SK-N-SH (cell line): ENCODE measurements at regions not wholly inside any gene's neighbourhood (a gene's known extent, or its start where the extent isn't known, plus 50 kb on each side); places are given as distances from the start of the nearest gene placed in this dataset.

ENCODE experiments used
- CTCF ChIA-PET: fragments of 300-600, 350-600 bp; formaldehyde crosslinking; extraction: SDS; loops from one replicate; lab custom pipeline; 2021; lab: Yijun Ruan, JAX
- POLR2A ChIA-PET: fragments of 350-600 bp; sonication (Branson Sonifier 250); formaldehyde crosslinking; extraction: SDS; loops from one replicate; lab custom pipeline; 2020; ENCODE audit warnings: antibody characterized with exemption, inconsistent platforms; lab: Yijun Ruan, JAX
- DNase-seq: peaks from one replicate; pipeline ENCODE4 v3.0.0; 2012
- H2AFZ ChIP-seq: fragments of 200-600 bp; sonication (generic); 2 replicates; pipeline ENCODE4 v1.8.1; 2016; ENCODE audit warnings: antibody characterized with exemption, mild to moderate bottlenecking, low read depth
- H3F3A ChIP-seq: fragments of 200-600 bp; sonication (generic); replicated peaks from 2 replicates; pipeline ENCODE3; 2016; ENCODE audit warnings: antibody characterized with exemption, mild to moderate bottlenecking; ENCODE audit not compliant: insufficient read depth
- H3K27ac ChIP-seq, 2 experiments: fragments of 200-500 bp in 1 of 2; fragments of 200-600 bp in 1 of 2; sonication (Bioruptor generic) in 1 of 2; sonication (generic), shearing (Covaris generic) in 1 of 2; 2 replicates each; pipeline versions ENCODE4 v1.5.1 to v1.6.1; 2014 to 2016; ENCODE audit warnings: low read depth in 2 of 2, inconsistent platforms in 1 of 2, low read length in 1 of 2, mild to moderate bottlenecking in 1 of 2, mixed read lengths in 1 of 2
- H3K27me3 ChIP-seq: fragments of 200-600 bp; sonication (generic), shearing (Covaris generic); 2 replicates; pipeline ENCODE4 v1.6.1; 2016; ENCODE audit warnings: mixed run types; ENCODE audit not compliant: insufficient read depth
- H3K36me3 ChIP-seq, 2 experiments: fragments of 200-500 bp in 1 of 2; fragments of 200-600 bp in 1 of 2; sonication (Bioruptor generic) in 1 of 2; sonication (generic) in 1 of 2; replicated peaks in 1 of 2; 2 replicates each; pipeline versions ENCODE3 to v1.5.1; 2014 to 2016; ENCODE audit warnings: low read length in 1 of 2, mild to moderate bottlenecking in 1 of 2; ENCODE audit not compliant: insufficient read depth in 2 of 2, control insufficient read depth in 1 of 2
- H3K4me1 ChIP-seq, 2 experiments: fragments of 200-500 bp in 1 of 2; fragments of 200-600 bp in 1 of 2; sonication (Bioruptor generic) in 1 of 2; sonication (generic), shearing (Covaris generic) in 1 of 2; 2 replicates each; pipeline versions ENCODE4 v1.5.1 to v1.6.1; 2014 to 2016; ENCODE audit warnings: low read depth in 1 of 2, low read length in 1 of 2, mixed run types in 1 of 2; ENCODE audit not compliant: insufficient read depth in 2 of 2, control insufficient read depth in 1 of 2
- H3K4me2 ChIP-seq: fragments of 200-600 bp; sonication (generic), shearing (Covaris generic); 2 replicates; pipeline ENCODE4 v1.6.1; 2017; ENCODE audit warnings: mixed run types
- H3K4me3 ChIP-seq, 2 experiments: fragments of 200-500 bp in 1 of 2; fragments of 200-600 bp in 1 of 2; sonication (Bioruptor generic) in 1 of 2; sonication (generic), shearing (Covaris generic) in 1 of 2; 2 replicates each; pipeline versions ENCODE4 v1.5.1 to v1.8.1; 2014 to 2016; ENCODE audit warnings: low read depth in 2 of 2, inconsistent platforms in 1 of 2, low read length in 1 of 2, mild to moderate bottlenecking in 1 of 2, mixed read lengths in 1 of 2, moderate library complexity in 1 of 2
- H3K79me2 ChIP-seq: fragments of 200-600 bp; sonication (generic); 2 replicates; pipeline ENCODE4 v1.8.1; 2017; ENCODE audit warnings: mild to moderate bottlenecking; ENCODE audit not compliant: insufficient read depth
- H3K9ac ChIP-seq: fragments of 200-600 bp; sonication (generic); 2 replicates; pipeline ENCODE4 v1.6.1; 2017; ENCODE audit warnings: mixed run types
- H3K9me2 ChIP-seq: fragments of 200-600 bp; sonication (generic); 2 replicates; pipeline ENCODE4 v1.6.1; 2017; ENCODE audit warnings: mixed run types
- H3K9me3 ChIP-seq: fragments of 200-600 bp; sonication (generic); 2 replicates; pipeline ENCODE4 v1.6.1; 2017; ENCODE audit warnings: mixed run types, mild to moderate bottlenecking, moderate library complexity
- H4K20me1 ChIP-seq: fragments of 200-600 bp; sonication (generic); 2 replicates; pipeline ENCODE4 v1.6.1; 2017; ENCODE audit warnings: mild to moderate bottlenecking, mixed run types; ENCODE audit not compliant: insufficient read depth
- CHD2 ChIP-seq: fragments of 150-350 bp; IDR thresholded peaks from 2 replicates; pipeline ENCODE4 v1.6.1; 2018; ENCODE audit warnings: low read length; ENCODE audit not compliant: partially characterized antibody
- ELF1 ChIP-seq: IDR thresholded peaks from 2 replicates; pipeline ENCODE4 v1.4.0; 2012
- EP300 ChIP-seq, 2 experiments: IDR thresholded peaks; 2 replicates each; pipeline versions ENCODE4 v1.4.0 to v1.6.1; 2012; ENCODE audit warnings: borderline replicate concordance in 1 of 2, low read depth in 1 of 2, low read length in 1 of 2
- EZH2phosphoT487 ChIP-seq: fragments of 200-600 bp; sonication (generic); IDR thresholded peaks from 2 replicates; pipeline ENCODE4 v1.6.1; 2017; ENCODE audit warnings: low read depth, mixed run types, mild to moderate bottlenecking, antibody characterized with exemption, moderate library complexity, borderline replicate concordance
- GATA2 ChIP-seq: sonication (generic); formaldehyde crosslinking; IDR thresholded peaks from 2 replicates; pipeline ENCODE4 v1.5.0; 2020; ENCODE audit warnings: mild to moderate bottlenecking, missing genetic modification reagents
- IRF3 ChIP-seq: fragments of 150-350 bp; IDR thresholded peaks from 2 replicates; pipeline ENCODE4 v1.6.1; 2016; ENCODE audit warnings: mild to moderate bottlenecking, low read depth, low read length
- JUND ChIP-seq: IDR thresholded peaks from 2 replicates; pipeline ENCODE4 v1.4.0; 2012
- MEF2A ChIP-seq: IDR thresholded peaks from 2 replicates; pipeline ENCODE4 v1.4.0; 2012; ENCODE audit warnings: low read depth, borderline replicate concordance
- MXI1 ChIP-seq: IDR thresholded peaks from 2 replicates; pipeline ENCODE4 v1.6.1; 2012; ENCODE audit warnings: mild to moderate bottlenecking, low read depth, low read length, improper control_type of control experiment
- NRF1 ChIP-seq: IDR thresholded peaks from 2 replicates; pipeline ENCODE4 v1.6.1; 2012; ENCODE audit warnings: low read depth, mild to moderate bottlenecking, low read length
- POLR2AphosphoS5 ChIP-seq: IDR thresholded peaks from 2 replicates; pipeline ENCODE4 v1.6.1; 2012; ENCODE audit warnings: low read depth, low read length
- RFX5 ChIP-seq: IDR thresholded peaks from 2 replicates; pipeline ENCODE4 v1.6.1; 2012; ENCODE audit warnings: mild to moderate bottlenecking, improper control_type of control experiment, low read length
- RXRA ChIP-seq: IDR thresholded peaks from 2 replicates; pipeline ENCODE4 v1.4.0; 2012; ENCODE audit warnings: low read depth, mild to moderate bottlenecking, borderline replicate concordance
- SIN3A ChIP-seq: IDR thresholded peaks from 2 replicates; pipeline ENCODE4 v1.6.1; 2012; ENCODE audit warnings: low read depth, mild to moderate bottlenecking, low read length, moderate library complexity, borderline replicate concordance
- TAF1 ChIP-seq: IDR thresholded peaks from 2 replicates; pipeline ENCODE4 v1.6.1; 2012; ENCODE audit warnings: low read depth, mild to moderate bottlenecking, low read length, moderate library complexity, borderline replicate concordance
- USF2 ChIP-seq: fragments of 150-350 bp; IDR thresholded peaks from 2 replicates; pipeline ENCODE4 v1.6.1; 2017; ENCODE audit warnings: antibody characterized with exemption, low read length, low read depth, borderline replicate concordance
- WGBS: methylation state at CpG from one replicate; pipeline ENCODE4 v1.1.6; 2017; ENCODE audit warnings: low lambda C conversion rate; 5-methylcytosine and 5-hydroxymethylcytosine counted together
- TF ChIP-seq, protein P1 (sequence below): IDR thresholded peaks from 2 replicates; pipeline ENCODE4 v1.4.0; 2012; ENCODE audit warnings: low read depth

- Histone ChIP-seq H3K36me3 (no peaks in the 10 kb centered on the region), H3K4me2 (no peak overlapping the region), H3K9me2 (no peaks in the 10 kb centered on the region), H2AFZ (no peak overlapping the region), H3K4me1 (no peaks in the 10 kb centered on the region), H3K79me2 (no peaks in the 10 kb centered on the region), H4K20me1 (no peaks in the 10 kb centered on the region), H3K9me3 (no peaks in the 10 kb centered on the region), H3K9ac (no peak overlapping the region), H3K27me3 (no peaks in the 10 kb centered on the region), H3F3A (no peaks in the 10 kb centered on the region), H3K4me3 (no peak overlapping the region), H3K27ac (no peak overlapping the region)
- TF ChIP-seq MEF2A, result no peak
- TF ChIP-seq, protein P1, sequence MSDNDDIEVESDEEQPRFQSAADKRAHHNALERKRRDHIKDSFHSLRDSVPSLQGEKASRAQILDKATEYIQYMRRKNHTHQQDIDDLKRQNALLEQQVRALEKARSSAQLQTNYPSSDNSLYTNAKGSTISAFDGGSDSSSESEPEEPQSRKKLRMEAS, result no peak
- no peak for TF ChIP-seq RFX5
- no peak for TF ChIP-seq ELF1
- TF ChIP-seq SIN3A, result no peak
- no peak for TF ChIP-seq GATA2
- TF ChIP-seq RXRA, result no peak
- no peak for TF ChIP-seq JUND
- TF ChIP-seq TAF1, result no peak
- TF ChIP-seq MXI1, result no peak
- no peak for TF ChIP-seq EP300 (IDR thresholded peaks at IDR 0.05; ENCODE audit: borderline replicate concordance in 1 of 2, low read depth in 1 of 2, low read length in 1 of 2)
- no peak for TF ChIP-seq USF2
- CTCF ChIA-PET, result no interaction called here
- POLR2A ChIA-PET, result no interaction called here
- no peak for DNase-seq
- no CpG with 5 or more reads among the region's 7 CpGs for WGBS
These were observed 581.3 kb downstream of the TMEM121 start for GRCh38 chr14:106107703-106108102.

- no peak overlapping the region for H2AFZ ChIP-seq
- no peak for TF ChIP-seq CHD2
- TF ChIP-seq RXRA, result no peak
- TF ChIP-seq SIN3A, result no peak
- TF ChIP-seq POLR2AphosphoS5, result no peak
- TF ChIP-seq EZH2phosphoT487, result no peak
- no peak for TF ChIP-seq NRF1
- TF ChIP-seq IRF3, result no peak
- no peak for TF ChIP-seq MXI1
- H3K4me1 ChIP-seq, result no peaks in the 10 kb centered on the region
- WGBS, result no CpG with 5 or more reads among the region's 1 CpG
- ChIA-PET CTCF (no interaction called here), POLR2A (no interaction called here)
- no peaks in the 10 kb centered on the region for H3K9me3 ChIP-seq
- H3K4me2 ChIP-seq, result no peak overlapping the region
- no peak overlapping the region for H3K27ac ChIP-seq
- H3K36me3 ChIP-seq, result no peaks in the 10 kb centered on the region
- no peaks in the 10 kb centered on the region for H3K27me3 ChIP-seq
- no peaks in the 10 kb centered on the region for H3K79me2 ChIP-seq
- H3K9ac ChIP-seq, result no peak overlapping the region
- H3K9me2 ChIP-seq, result no peaks in the 10 kb centered on the region
- DNase-seq, result no peak
- H3F3A ChIP-seq, result no peaks in the 10 kb centered on the region
- no peak overlapping the region for H3K4me3 ChIP-seq
- no peaks in the 10 kb centered on the region for H4K20me1 ChIP-seq
These were observed 583.0 kb downstream of the TMEM121 start for GRCh38 chr14:106109337-106109736.
